Glomerular visceral epithelial cell (primary cell): ENCODE measurements at regions not wholly inside any gene's neighbourhood (a gene's known extent, or its start where the extent isn't known, plus 50 kb on each side); places are given as distances from the start of the nearest gene placed in this dataset.

Experiments
- DNase-seq: peaks from one replicate; pipeline ENCODE4 v3.0.0-alpha.2; 2016; ENCODE audit errors: extremely low spot score

DNA sequence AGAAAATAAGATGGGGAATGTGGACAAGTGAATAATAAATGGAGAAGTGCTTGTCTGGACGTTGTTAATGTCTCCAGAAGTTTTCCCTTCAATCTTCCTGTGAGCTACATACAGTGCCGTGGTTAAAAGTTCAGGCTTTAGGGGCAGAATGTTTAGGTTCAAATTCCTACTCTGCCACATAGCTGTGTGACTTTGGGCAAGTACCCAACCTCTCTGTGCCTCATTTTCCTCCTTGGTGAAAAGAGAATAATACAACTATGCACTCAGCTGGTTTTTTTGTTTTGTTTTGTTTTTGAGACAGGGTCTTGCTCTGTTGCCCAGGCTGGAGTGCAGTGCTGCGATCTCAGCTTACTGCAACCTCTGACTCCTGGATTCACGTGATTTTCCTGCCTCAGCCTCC lies 143.5 kb downstream of the CHIC2 start:
- DNase-seq, result no peak

DNA sequence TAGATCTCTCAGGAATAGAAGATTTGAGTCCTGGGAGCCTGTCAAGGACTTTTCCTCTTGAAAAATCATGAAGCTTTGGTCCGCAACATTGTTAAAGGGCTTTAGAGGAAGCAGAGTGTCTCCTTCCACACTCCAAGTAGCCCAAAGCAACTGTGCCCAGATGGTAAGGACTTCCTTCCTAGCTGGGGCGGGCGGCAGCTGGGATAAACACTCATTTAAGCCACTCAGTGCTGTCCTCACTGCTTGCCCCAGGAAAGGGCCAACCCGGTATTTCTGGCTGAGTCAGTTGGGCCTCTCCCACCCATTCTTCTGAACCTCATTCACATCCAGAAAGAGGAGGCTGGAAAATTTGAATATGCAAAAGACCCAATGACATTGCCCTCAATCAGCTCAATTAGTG lies 144.3 kb downstream of the CHIC2 start:
- no peak for DNase-seq

DNA sequence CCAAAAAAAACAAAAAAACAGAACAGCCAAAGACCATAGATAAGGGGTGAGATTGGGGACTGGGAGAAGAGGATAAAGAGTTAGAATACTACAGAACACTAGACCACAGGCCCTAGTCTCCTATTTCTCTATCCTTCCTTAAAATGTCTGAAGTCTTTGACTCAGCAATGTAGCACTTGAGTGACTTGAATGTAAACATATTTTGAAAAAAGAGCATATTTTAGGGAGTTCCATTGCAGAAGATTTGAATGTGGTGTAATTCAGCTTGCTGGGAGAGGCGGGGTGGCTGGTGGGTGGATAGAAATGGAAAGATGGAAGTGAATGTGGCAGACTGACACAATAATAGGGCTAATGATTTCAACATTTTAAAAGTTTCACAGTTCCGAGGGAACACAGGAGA lies 144.9 kb downstream of the CHIC2 start:
- DNase-seq, result no peak

DNA sequence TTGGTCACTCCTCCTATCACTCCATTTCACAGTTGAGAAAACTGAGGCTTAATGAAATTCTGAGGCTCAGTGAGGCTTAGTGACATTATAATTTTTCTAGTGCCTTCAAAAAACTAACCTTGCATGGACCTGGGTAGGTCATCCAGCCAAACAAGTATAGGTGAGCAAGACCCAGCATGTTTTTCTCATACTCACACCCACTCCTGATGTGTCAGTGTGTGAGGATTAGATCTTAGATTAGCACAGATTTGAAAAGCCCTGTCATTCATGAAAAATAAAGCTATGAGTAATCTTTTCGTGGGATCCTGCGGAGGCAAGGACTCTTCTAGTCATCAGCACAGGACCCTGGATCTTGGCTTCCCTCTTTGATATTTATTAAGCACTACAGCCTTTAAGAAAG lies 146.7 kb downstream of the CHIC2 start:
- no peak for DNase-seq

DNA sequence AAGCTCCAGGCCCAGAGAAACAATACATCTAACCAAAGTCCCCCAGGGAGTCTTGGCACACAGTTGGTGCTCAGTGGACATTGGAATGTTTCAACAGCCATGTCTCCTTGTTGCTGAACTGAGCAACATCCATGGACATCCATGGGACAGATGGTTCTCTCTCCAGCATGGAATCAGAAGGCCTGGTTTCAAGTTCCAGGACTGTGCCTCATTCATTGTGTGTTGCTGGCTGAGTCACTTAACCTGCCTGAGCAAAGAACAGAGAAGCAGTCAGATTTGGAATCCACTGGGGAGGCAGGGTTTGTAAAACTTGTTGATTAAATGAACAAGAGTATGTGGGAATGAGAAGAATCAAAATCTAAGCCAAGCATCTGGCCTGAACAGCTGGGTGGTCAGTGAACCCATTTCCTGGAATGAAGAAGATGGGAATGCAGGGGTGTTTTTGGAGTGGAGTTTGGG lies 147.9 kb downstream of the CHIC2 start:
- DNase-seq, result no peak

DNA sequence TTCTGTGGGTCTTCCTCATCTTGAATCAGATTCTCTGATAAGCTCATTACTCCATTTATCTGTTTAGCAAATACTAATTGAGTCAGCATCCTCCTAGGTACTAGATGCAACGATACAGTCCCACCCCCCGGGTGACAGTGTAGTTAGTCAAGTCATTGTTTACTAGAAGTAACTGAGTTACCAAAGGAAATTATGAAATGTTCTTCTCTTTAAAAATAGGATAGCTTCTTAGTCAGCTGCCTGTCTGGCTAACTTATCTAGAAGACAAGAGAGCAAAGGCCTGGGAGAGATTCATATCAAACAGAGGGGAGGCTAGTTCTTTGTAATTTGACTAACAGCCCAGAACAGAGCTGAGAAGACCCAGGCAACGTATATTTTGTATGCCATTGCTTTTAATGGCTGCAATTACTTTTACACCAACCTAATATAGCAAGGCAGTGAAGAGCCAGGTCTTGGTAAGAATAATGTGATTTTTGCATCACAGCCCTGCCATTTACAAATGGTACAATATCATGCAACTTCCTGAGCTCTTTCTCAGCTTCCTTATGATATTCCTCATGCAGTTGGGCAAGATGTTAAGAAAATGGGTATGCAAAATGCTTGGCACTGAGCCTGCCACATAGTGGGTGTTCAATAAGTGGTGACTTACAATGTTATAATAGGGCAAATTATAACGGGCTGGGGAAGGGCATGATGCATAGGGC lies 149.9 kb downstream of the CHIC2 start:
- DNase-seq, result no peak

DNA sequence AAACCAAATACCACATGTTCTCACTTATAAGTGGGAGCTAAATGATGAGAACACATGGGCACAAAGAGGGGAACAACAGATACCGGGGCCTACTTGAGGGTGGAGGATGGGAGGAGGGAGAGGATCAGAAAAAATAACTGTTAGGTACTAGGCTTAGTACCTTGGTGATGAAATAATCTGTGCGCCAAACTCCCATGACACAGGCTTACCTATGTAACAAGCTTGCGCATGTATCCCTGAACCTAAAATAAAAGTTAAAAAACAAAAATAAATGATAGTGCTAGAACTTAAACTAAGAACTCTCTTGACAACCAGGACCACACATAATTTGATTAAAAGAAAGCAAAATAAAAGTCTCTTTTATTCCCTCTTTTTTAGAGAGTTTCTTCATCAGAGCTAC lies 150.6 kb downstream of the CHIC2 start:
- no peak for DNase-seq

DNA sequence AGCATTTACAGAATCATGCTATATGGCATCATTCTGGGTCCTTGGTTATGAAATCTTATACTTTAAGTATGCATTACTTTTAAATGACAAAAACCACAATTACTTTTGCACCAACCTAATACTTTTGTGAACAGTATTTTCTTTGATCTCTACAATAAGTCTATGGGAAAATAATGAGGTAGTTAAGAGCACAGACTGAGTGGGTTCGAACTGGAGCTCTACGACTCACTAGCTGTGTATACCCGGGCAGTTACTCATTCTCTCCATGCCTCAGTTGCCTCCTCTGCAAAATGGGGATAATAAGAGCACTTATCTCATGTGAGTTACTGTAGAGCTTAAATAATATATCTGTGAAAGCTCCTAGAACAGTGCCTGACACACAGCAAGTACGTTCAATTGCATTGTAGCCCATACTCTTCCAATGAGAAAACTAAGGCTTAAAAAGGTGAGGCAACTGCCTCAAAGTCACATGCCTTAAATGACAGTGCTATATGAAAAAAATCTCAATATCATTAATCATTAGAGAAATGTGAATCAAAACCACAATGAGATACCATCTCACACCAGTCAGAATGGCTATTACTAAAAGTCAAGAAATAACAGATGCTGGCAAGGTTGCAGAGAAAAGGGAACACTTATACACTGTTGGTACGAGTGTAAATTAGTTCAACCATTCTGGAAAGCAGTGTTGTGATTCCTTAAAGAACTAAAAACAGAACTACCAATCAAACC lies 151.5 kb downstream of the CHIC2 start:
- DNase-seq, result no peak

DNA sequence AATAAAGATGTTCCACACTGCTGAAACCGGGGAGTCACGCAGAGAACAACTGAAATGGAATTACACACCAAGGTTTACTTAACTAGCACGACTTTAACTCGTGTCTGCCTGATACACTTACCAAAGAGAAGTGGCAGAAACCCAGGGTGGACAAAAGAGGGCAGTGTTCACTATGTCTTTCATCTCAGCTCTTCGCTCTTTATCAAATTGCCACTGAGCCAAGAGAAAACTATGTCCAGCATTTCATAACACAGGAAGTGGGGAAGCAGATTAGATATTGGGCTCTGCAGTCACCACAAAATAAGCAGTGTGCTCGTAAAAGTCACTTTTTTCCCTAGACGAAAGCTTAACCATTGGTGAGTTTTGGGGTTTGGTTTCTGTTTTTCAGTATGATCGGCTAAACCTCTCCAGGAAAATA lies 155.7 kb downstream of the CHIC2 start:
- peak; percentile 80 for DNase-seq

DNA sequence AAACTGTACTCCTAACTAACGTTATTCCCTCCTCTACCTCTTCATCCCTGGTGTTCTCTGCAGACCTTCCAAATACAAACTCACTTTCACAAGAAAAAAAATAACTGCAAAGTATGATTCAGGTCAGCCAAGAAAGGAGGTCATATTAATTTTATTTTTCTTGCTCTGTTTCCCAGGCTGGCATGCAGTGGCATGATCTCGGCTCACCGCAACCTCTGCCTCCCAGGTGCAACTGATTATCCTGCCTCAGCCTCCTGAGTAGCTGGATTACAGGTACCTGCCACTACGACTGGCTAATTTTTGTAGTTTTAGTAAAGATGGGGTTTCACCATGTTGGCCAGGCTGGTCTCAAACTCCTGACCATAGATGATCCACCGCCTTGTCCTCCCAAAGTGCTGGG lies 156.6 kb downstream of the CHIC2 start:
- no peak for DNase-seq

DNA sequence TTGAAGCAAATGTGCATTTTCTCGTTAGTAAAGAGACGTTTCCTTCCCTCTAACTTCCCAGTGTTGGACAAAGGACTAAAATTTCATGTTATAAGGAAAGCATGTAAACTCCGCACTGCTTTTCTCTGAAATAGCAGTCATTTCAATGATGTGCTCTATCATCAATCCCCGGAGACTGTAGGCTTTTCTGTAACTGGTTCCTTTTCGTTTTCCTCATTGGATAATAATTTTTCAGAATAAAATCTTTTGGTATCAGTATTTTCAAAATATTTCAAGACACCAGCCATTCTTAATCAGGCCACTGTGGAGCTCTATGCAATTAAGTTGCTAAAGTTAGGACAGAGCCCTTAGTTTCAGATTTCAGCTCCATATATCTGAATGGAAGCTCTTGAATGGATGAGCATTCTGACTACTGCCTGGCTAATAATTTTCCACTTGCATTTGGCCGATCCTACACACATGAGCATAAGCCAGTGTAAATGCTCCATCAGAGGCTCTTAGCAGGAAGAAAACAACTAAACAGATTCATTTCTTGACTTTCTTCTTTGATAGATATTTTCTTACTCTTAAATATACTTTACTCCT lies 157.7 kb downstream of the CHIC2 start:
- DNase-seq, result no peak

DNA sequence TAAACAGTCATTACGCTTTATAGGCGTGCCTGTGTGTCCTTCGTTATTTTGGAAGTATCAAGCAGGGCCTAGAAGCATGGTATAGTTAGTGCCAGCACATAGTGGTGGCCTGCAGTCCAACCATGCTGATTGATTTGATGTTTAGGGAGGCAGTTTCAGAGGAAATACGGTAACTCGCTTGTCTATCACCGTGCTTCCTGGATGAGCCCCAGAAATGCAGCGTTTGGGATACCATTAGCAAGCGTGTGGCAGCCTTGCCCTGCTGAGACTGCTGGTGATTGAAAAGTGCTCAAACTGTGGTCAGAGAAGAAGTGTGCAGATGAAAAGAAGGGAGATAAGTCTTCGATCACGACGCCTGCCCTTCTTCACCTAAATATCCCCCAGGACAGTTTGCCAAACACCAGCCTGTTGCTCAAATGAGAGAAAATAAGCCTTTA lies 158.4 kb downstream of the CHIC2 start:
- peak; percentile 39 for DNase-seq

DNA sequence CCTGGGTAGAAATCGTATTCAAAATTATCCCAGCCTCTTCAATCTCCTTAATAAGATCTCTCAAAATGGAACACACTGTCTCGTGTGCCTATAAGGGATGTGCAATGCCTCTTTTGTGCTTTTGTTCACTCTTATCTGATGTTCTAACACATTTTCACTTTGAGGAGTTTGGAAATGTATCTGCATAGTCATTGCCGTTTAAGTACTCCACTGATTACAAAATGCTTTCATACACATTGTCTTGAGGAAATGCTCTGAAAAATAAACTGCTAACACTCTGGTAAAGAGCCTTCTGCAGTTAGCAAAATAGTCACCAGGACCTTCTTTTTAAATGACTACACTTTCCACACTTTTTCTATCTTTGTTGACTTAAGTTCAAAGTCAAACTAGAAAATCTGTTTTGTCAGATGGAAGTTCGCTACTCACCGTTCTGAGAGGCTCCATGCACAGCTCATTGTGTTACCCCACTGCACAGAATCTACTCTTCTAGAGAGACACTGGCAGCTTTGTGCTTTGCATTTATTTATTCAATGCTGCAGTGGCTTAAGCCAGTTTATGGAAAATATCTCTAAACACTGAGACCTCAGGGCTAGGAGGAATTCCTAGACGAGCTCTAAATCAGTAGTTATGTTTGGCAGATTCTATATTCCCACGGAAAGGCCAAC lies 159.0 kb downstream of the CHIC2 start:
- no peak for DNase-seq

DNA sequence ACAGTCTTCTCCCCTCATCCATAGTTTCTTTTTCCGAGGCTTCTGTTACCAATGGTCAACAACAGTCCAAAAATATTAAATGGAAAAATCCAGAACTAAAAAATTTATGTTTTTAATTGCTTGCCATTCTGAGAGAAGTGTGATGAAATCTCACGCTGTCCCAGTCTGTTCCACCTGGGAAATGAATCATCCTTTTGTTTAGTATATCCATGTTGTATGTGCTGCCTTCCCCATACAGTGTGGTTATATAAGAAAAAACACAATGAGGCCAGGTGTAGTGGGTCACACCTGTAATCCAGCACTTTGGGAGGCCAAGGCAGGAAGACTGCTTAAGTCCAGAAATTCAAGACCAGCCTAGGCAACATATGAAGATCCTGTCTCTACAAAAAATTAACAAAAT lies 161.6 kb downstream of the CHIC2 start:
- DNase-seq, result no peak

DNA sequence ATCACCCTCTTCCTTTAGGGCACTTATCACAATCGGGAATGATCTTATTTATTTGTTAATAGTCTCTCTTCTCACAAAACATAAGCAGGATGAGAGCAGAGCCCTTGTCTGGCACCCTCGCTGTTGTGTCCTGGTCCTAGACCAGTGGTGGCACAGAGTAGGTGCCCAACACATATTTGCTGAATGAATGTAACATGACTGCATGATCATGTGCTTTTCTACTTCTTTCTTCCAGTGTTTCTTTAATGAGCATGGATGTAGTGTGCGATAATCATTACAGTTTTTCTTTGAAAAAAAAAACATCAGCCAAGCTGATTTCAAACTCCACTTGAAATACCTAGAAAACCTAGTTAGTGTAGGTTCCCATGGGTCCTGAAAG lies 164.1 kb downstream of the CHIC2 start:
- no peak for DNase-seq

DNA sequence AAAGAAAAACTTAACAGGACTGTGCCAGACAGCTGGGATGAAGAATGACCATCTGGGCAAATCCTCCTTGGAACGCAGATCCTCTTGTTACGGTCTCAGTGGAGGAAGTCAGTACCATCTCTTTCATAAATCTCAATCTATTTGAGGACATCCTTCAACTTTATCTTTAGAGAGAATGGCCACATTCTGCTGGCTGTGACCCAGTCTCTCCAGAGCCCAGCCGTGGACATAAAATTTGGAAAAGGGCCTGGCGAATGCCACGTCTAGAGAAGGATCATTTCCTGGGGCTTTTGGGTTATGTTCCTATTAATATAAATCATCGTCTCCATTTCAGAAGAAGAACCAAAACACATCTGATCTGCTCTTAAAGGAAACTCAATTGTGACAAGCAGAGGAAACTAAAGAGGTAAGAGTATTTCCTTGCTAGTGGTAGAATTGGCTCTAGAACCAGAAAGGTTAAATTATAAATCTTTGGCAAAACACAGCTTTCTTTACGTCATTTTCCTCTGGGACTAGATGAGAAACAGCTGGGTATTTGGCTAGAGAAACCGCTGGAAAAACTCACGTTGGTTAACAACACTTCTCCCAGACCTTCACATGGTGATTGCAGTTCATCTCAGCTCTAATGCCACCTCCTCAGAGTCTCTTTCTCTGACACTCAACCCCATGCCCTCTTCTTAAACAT lies 164.7 kb downstream of the CHIC2 start:
- DNase-seq, result no peak

DNA sequence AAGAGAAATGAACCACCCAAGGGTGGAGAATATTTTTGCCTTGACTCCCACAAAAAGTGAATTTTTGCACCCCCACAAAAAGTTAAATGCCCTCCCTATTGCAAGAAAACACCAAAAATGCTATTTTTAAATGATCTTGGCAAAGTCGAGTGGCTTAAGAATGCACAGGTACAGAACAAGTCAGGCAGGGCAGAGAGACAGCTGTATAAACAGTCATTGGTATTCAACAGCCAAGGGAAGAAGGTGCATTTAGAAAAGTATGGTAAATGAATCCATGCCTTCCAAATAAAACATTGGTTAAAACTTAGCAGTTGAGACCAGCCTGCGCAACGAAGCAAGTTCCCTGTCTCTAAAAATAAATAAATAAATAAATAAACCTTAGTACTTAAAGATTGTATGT lies 169.3 kb downstream of the CHIC2 start:
- DNase-seq, result no peak

DNA sequence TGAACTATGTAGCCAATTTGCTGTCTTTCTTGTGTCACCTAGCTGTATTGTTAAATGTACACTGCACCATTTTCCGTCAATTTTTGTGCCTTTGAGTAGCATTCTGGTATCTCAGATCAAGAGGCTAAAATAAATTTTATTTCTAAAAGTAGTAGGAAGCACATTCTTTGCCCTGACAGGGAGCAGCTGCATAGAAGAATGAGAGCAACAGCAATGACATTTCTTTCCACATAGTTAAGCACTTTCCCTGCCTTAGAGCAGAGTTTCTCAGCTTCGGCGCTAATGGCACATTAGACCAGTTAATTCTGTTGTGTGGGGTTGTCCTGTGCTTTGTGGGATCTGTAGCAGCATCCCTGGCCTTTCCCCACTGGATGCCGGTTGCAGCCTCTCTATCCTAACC lies 173.9 kb downstream of the CHIC2 start:
- DNase-seq, result no peak

DNA sequence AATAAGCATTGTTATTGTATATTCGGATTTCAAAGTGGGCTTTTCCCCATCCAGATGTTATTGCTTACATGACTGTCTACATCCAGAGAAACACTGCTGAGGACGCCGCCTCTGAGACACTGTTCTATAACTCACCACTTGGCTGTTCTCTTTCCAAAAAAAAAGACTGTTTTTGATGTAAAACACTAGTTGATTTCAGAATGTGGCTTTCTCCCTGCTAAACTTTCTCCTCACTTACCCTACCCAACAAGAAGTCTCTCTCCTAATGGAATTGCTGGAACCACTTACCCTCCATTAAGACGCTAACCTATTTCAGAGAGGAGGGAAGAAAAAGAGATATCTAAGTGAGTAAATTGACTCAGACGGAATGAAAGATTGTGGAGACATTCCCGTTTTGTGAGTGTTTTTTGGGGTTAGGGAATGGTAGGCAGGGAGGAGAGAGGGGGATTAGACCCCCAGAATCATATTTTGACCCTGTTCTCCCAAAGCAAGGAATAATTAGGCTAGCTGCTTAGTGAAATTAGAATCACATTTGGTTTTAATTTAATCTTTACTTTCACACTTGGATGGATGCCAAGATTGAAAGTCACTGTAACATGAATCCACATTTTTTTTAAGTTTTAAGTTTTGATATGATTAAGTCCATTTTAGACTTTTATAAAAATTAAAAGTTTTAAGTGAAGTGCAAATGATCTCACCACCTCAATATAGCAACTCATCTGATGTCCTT lies 174.9 kb downstream of the CHIC2 start:
- no peak for DNase-seq

DNA sequence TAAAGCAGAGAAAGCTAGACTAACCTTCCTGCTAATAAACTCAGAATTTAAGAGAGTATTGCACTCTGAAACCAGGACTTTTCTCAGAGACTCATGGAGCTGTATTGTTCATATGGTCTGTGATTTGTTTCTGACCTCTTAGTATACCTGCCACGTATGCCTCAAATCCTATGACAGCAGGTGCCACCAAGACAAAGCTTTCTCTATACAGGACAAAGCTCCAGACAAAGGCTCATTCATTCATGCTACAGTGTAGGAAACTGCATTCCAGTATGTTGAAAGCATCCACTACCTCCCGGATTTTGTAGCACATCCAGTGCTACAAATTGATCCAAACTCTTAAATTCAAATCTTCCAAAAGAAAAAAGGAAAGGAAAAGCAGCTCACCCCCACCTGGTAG lies 178.3 kb downstream of the CHIC2 start:
- no peak for DNase-seq

DNA sequence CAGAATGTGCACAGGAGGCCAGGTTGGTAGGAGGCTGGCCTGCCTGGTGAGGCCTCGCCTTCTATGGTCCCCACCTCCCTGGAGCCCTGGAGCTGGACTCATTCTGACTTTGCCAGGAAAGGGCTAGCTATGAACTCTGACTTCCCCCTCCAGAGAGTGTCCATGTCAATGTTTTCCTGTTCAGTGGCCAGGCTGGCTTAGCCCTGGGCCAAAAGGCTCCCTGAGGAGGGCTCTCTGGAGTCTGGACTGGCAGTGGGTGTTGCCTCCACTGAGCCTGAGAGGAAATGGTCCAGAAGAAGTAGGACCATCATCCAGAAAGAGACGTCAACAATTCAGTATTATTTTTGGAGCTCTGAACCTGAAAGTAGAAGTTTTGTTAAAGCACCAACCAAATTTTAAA lies 178.7 kb downstream of the CHIC2 start:
- DNase-seq, result no peak
